Stimulated activated naive CD8-positive, alpha-beta T cell treated with anti-CD3 and anti-CD28 coated beads, Interleukin-15, Interleukin-2, amounts not matched to agents 100 ng/mL and 50 ng/mL, for 24 hours (primary cell): ENCODE measurements at regions not wholly inside any gene's neighbourhood (a gene's known extent, or its start where the extent isn't known, plus 50 kb on each side); places are given as distances from the start of the nearest gene placed in this dataset.

ENCODE experiments used
- H3K27ac Mint-ChIP-seq: one replicate; pipeline ENCODE4 v1.8.0; 2021; ENCODE audit warnings: mild to moderate bottlenecking, mixed read lengths
- H3K27me3 Mint-ChIP-seq: one replicate; pipeline ENCODE4 v1.8.0; 2021; ENCODE audit warnings: mixed read lengths
- H3K36me3 Mint-ChIP-seq: one replicate; pipeline ENCODE4 v1.8.0; 2021; ENCODE audit warnings: low read depth, mixed read lengths
- H3K4me1 Mint-ChIP-seq: one replicate; pipeline ENCODE4 v1.8.0; 2021; ENCODE audit warnings: low read depth, mixed read lengths
- H3K4me3 Mint-ChIP-seq: one replicate; pipeline ENCODE4 v1.8.0; 2021; ENCODE audit warnings: mild to moderate bottlenecking, mixed read lengths
- H3K9me3 Mint-ChIP-seq: one replicate; pipeline ENCODE4 v1.8.0; 2021; ENCODE audit warnings: mixed read lengths

DNA sequence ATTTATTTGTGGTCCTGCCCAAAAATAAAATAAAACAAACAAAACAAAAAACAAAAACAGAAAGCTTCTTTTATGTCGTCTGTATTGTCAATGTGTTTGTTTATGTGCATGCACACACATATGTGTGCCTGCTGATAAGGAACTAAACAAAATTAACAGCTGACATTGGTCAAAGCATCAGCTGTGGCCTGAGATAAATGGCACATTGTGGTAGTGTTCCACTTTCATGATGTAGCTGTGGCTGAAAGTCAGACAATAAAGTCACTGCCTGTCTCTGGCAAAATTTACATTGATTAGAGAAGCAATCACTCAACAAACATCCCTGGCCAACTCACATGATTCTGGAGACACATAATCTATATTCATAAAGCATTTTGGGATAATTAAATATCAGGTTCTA is 203.4 kb upstream of the PIK3C3 start:
- H3K27me3 Mint-ChIP-seq, result no peaks in the 10 kb centered on the region
- no peak overlapping the region for H3K27ac Mint-ChIP-seq
- no peaks in the 10 kb centered on the region for H3K36me3 Mint-ChIP-seq
- no peak overlapping the region for H3K4me3 Mint-ChIP-seq
- no peaks in the 10 kb centered on the region for H3K9me3 Mint-ChIP-seq
- H3K4me1 Mint-ChIP-seq, result no peaks in the 10 kb centered on the region

DNA sequence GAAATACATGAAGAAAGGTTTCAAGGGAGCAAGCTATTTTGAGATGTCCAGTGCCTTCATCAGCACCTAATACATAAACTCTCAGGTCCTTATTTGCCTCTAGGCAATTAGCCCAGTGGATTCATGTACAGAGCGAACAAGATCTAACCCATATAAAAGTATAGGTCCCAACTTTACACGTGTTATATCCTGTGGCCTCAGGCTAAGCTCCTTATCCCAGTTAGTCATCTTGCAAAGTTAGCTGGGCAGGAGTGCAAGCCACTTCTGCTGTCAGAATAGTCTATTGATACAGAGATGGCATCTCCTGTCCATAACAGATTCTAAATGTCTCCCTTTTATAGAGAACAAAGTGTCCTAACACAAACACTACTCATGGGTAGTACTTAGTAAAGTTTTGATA is 203.9 kb upstream of the PIK3C3 start:
- Mint-ChIP-seq H3K27ac (no peak overlapping the region), H3K9me3 (no peaks in the 10 kb centered on the region), H3K4me1 (no peaks in the 10 kb centered on the region), H3K4me3 (no peak overlapping the region), H3K36me3 (no peaks in the 10 kb centered on the region), H3K27me3 (no peaks in the 10 kb centered on the region)

DNA sequence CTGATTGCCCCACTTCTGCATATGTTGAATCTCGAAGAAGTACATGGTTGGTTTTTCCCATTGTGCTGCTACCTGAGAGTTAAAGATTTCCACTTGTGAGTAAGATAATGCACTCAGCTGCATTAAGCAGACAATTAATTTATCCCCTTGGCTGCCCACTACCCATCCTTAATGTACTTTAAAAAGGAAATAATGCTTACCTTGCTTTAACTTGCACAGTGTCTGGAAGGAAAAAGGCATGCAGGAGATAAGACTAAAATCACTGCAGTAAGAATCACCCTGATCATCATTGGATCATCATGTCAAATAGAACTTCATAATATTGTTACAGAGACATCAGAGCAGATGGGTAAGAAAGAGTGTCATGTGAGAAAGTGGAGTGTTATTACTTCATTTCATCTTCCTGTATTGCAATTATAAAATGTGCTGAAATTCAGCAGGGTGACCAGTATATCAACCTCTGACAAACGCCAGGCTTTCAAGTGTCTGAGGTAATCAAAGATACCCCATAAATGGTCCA is 207.3 kb upstream of the PIK3C3 start:
- Mint-ChIP-seq H3K36me3 (no peaks in the 10 kb centered on the region), H3K4me3 (no peak overlapping the region), H3K9me3 (no peaks in the 10 kb centered on the region), H3K27me3 (peaks cover 3% of the 10 kb centered on the region), H3K4me1 (no peaks in the 10 kb centered on the region), H3K27ac (no peak overlapping the region)

DNA sequence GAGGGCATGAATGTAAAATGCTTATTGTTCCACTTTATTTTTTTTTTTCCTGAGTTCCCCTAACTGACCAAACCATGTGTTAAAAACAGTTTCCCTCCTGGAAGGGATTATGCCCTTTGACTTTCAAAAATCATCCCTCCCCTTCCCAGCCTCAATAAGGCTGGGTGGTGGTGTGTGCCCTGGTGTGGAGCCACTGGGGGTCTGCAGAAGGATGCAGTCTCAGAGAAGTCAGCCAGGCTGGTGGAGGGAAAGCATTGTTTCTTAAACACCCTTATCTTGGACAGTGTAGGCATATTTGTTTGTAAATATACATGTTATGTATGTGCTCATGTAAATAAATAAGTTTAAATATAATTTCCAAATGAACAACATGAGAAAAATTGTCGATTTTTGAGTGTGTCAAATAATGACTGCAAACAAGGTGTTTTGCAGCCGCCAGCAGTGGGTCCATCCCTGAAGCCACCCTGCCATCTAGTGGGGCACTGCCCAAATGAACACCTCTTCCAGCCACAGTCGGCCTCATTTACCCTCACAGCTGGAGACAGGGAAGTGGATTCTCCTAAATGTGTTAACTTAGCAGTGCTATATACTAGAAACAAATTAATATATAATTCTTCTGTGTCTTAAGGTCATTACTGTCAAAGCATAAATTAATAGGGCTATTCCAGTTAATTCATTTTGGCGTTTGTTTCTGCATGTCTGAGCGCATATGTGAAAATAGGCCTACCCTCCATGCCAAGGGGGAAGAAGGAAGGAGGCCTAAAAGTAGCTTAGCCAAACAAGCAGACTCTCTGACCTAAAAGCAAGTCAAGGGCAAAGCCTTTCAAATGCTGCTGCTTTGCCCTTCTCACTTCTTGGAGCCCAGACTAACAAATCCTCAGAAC is 209.6 kb upstream of the PIK3C3 start:
- no peak overlapping the region for H3K27ac Mint-ChIP-seq
- peaks cover 3% of the 10 kb centered on the region for H3K27me3 Mint-ChIP-seq
- H3K9me3 Mint-ChIP-seq, result no peaks in the 10 kb centered on the region
- H3K4me1 Mint-ChIP-seq, result no peaks in the 10 kb centered on the region
- no peak overlapping the region for H3K4me3 Mint-ChIP-seq
- no peaks in the 10 kb centered on the region for H3K36me3 Mint-ChIP-seq

DNA sequence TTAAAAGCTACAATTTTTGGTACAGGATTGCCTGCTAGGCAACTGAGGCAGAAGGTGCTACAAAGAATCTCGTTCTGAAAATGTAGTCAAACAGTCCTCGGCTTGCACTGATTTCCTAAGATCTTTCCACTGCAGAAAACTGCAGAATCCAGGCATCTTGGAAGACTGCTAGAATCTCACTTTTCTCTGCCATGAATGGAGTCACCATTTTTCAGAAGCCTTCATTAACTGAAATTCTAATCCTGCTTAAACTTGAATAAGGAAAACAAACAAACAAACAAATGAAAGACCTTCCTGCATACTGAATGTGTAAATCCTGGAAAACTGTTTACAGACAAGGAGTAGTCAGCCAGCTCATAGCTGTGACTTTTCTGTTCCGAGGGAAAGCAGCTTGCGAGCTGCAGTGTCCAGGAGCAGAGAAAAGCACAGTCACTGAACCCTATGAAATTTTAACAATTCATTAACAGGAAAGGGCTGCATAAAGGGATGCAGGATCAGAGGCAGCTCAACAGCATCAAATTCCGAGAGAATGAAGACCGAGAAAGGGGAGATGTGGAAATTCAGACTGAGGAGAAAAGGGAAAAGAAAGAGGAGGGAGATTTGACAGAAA is 210.5 kb upstream of the PIK3C3 start:
- Mint-ChIP-seq H3K4me1 (no peaks in the 10 kb centered on the region), H3K36me3 (no peaks in the 10 kb centered on the region), H3K4me3 (no peak overlapping the region), H3K27me3 (peaks cover 3% of the 10 kb centered on the region), H3K27ac (no peak overlapping the region), H3K9me3 (no peaks in the 10 kb centered on the region)

DNA sequence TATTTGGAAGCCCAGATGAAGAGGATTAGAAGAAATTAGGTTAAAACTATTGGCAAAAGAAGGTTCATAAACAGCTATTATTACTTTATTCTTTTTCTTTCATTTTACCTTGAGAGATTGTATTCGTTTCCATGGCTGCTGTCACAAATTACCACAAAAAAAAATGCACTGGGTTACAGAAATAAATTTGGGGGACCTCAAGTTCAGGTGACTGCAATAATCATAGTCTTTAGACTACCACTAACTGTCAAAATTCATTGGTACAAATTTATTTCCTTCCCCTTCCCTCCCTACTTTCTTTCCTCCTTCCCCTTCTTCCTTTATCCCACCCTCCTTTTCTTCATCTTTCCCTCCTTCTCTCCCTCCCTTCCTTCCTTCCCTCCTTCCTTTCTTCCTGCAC is 217.8 kb upstream of the PIK3C3 start:
- Mint-ChIP-seq H3K4me3 (no peak overlapping the region), H3K27ac (no peak overlapping the region), H3K27me3 (no peaks in the 10 kb centered on the region), H3K4me1 (no peaks in the 10 kb centered on the region), H3K9me3 (no peaks in the 10 kb centered on the region), H3K36me3 (no peaks in the 10 kb centered on the region)

DNA sequence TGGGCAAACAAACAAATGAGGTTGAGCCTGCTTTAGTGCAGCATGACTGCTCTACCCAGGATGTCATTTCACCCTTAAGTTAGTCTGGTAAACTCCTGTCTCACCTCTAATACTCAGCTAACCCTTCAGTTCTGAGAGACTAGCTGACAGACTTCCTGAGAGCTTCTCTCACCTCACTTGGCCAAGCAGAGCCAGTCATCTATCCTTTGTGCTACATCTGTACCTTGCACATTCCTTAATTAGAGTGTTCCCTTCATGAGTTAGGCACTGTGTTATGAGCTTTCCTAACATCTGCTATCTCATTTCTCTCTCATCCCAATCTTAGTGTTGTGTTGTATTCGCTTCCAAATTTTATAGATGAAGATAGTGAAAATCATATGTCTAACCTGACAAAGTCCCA is 220.1 kb upstream of the PIK3C3 start:
- Mint-ChIP-seq H3K27ac (no peak overlapping the region), H3K27me3 (no peaks in the 10 kb centered on the region), H3K9me3 (no peaks in the 10 kb centered on the region), H3K36me3 (no peaks in the 10 kb centered on the region), H3K4me1 (no peaks in the 10 kb centered on the region), H3K4me3 (no peak overlapping the region)

DNA sequence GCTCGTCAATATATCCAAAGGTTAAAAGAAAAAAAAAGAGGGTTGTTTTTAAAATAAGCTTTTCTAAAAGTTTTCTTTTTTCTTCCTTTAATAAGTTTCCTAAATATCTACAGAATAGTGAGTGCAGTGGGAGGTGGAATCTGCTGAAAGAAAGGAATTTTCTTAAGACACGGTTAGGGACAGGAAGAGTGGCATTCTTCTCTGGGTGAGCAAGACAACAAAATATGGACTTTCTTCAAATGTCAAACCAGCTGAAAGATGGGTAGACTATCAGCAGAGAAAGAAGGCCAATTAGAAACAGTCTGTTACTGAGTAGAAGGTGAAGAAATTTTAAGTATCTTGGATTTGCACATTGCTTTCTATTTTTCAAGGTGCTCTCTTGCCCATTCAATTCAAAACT is 222.7 kb upstream of the PIK3C3 start:
- no peaks in the 10 kb centered on the region for H3K9me3 Mint-ChIP-seq

DNA sequence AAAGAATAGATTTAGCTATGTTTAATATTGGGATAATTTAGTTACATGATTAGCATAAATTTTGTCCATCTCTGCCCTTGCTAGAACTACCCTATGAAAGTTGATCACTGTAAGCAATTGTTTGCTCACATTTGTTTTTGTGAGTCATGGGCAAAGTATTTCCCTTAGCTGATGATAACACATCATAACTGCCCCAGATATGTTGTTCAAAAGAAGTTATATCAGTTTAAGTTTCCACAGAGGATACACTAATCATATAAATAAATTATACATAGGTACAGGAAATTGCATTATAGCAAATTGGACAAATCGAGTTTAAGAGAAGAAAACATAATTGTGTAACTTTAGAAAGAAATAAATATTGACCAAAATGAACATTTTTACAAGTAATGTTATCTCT is 223.2 kb upstream of the PIK3C3 start:
- H3K4me1 Mint-ChIP-seq, result no peaks in the 10 kb centered on the region
- H3K27me3 Mint-ChIP-seq, result no peaks in the 10 kb centered on the region
- H3K27ac Mint-ChIP-seq, result no peak overlapping the region
- H3K4me3 Mint-ChIP-seq, result no peak overlapping the region
- no peaks in the 10 kb centered on the region for H3K9me3 Mint-ChIP-seq
- no peaks in the 10 kb centered on the region for H3K36me3 Mint-ChIP-seq

More for the DNA sequence above, 222.7 kb upstream of the PIK3C3 start:
- Mint-ChIP-seq H3K27me3 (no peaks in the 10 kb centered on the region), H3K4me3 (no peak overlapping the region), H3K36me3 (no peaks in the 10 kb centered on the region), H3K4me1 (no peaks in the 10 kb centered on the region), H3K27ac (no peak overlapping the region)

DNA sequence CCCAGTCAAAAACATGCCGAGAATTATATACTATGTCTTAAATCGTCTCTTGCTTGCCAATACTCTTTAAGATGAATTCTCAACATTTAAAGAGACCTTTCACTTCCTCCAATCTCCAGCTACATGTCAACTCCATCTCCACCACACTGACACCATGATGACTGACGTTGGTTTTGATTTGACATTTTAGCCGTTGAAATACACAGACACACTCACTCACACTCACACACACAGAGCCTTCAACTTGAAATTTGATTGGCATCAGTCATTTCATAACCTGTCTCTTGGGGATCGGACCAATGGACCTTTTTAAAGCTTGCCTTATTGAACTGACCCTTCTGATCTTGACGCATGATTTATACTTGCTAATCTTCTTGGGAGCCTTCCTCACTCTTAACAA is 230.8 kb upstream of the PIK3C3 start:
- Mint-ChIP-seq H3K4me1 (no peaks in the 10 kb centered on the region), H3K9me3 (peaks cover 3% of the 10 kb centered on the region), H3K27me3 (no peaks in the 10 kb centered on the region), H3K27ac (no peak overlapping the region), H3K4me3 (no peak overlapping the region), H3K36me3 (no peaks in the 10 kb centered on the region)

DNA sequence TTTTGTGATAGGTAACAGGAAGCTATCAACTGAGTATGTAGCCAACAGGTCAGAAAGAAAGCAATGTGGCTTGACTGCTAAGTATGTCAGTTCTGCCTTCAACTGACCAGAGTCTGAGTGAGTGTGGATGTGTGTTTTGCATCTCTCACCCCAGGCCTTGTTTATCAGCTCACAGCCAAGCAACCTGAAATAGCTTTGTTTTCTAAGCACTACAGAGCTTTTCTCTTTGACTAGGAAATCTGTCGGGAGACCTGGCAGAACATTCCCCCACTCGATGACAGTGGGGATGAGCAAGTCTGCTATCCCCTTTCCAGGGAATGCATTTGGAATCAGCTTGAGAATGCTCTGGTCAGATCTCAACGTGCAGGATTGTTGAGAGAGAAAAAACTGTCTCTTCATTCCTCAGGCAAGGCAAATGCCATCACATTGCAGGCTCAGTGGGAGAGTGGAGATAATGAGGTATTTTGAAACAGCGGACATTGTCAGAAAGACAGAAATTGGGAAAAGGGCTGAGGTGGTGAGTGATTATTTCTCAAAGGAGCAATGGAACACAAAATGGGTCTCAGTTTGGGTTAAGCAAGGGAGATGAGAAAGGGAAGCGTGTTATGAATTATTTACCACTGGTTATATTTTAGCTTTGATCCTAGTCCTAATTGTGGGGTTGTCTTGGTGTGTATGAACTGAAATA is 233.8 kb upstream of the PIK3C3 start:
- Mint-ChIP-seq H3K4me1 (no peaks in the 10 kb centered on the region), H3K27me3 (no peaks in the 10 kb centered on the region), H3K4me3 (no peak overlapping the region), H3K27ac (no peak overlapping the region), H3K9me3 (peaks cover 7% of the 10 kb centered on the region), H3K36me3 (no peaks in the 10 kb centered on the region)

DNA sequence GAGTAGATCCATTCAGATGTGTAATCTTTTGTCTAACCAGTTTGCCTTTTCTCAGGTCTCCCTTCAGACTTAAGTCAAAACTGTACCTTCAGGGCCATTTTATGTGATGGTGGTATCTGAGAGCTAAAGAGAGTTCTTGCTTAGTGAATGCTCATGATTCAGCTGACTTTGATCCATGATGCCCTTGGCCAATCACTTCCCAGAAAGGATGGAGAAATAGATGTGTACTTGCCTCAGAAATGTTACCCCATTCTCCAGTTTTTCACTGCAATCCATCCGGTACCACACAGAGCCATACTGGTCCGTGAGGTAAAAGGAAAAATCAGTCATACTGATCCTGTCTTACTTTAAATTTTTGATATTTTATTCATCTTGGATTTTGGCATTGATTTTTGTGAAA is 234.8 kb upstream of the PIK3C3 start:
- Mint-ChIP-seq H3K4me3 (no peak overlapping the region), H3K9me3 (peaks cover 7% of the 10 kb centered on the region), H3K27me3 (no peaks in the 10 kb centered on the region), H3K27ac (no peak overlapping the region), H3K36me3 (no peaks in the 10 kb centered on the region), H3K4me1 (no peaks in the 10 kb centered on the region)

DNA sequence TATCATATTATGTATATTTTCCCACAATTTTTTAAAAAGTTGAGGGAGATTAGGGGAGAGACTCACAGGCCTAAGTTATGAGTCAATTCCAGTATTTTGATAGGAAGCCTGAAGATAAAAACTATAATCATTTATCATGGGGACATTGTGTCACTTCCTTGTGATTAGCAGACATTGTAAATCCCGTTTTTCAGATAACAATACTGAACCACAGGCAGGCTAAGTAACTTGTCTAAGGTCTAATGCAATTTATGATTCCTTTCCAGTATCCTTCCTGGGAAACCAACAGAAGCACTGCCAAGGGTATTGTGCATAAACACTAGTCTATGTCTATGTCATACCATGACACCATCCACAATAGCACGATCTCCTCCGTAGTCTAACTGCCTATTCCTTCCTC is 235.2 kb upstream of the PIK3C3 start:
- Mint-ChIP-seq H3K27ac (no peak overlapping the region), H3K36me3 (no peaks in the 10 kb centered on the region), H3K4me1 (no peaks in the 10 kb centered on the region), H3K27me3 (no peaks in the 10 kb centered on the region), H3K4me3 (no peak overlapping the region), H3K9me3 (peaks cover 7% of the 10 kb centered on the region)

DNA sequence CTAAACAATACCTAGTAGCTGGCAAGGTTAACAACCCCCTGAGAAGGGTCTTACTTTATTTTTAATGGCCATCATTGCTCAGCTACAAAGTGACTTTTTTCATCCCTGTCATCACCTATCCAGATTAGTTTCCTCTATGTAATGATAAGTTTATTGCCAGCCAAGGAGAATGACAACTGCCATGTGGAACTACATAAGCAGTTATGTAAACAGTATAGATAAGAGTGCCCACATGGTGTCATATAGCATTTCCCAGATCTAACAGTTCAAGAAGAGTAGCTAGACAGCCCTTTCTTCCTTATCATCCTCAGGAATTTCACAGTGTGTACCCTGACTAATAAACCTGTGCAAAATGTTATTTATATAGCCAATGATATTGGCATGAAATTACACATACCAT is 240.2 kb upstream of the PIK3C3 start:
- H3K27ac Mint-ChIP-seq, result no peak overlapping the region
- no peaks in the 10 kb centered on the region for H3K36me3 Mint-ChIP-seq
- no peak overlapping the region for H3K4me3 Mint-ChIP-seq
- H3K9me3 Mint-ChIP-seq, result peaks cover 3% of the 10 kb centered on the region
- no peaks in the 10 kb centered on the region for H3K27me3 Mint-ChIP-seq
- no peaks in the 10 kb centered on the region for H3K4me1 Mint-ChIP-seq
